Fibroblast of gingiva (primary cell): ENCODE measurements at regions not wholly inside any gene's neighbourhood (a gene's known extent, or its start where the extent isn't known, plus 50 kb on each side); places are given as distances from the start of the nearest gene placed in this dataset.

Experiments
- DNase-seq: peaks from one replicate; pipeline ENCODE4 v3.0.0-alpha.2; 2011; ENCODE audit warnings: low read depth

GRCh38 chr11:95514416-95515110 is 275.0 kb downstream of the FAM76B start:
- DNase-seq = no peak

- DNase-seq = peak; percentile 97
These were observed 276.9 kb downstream of the FAM76B start for GRCh38 chr11:95512682-95513081.

GRCh38 chr11:95512177-95512576 is 277.4 kb downstream of the FAM76B start:
- DNase-seq = peak; percentile 98

GRCh38 chr11:95508219-95508890 is 277.4 kb upstream of the SESN3 start:
- DNase-seq = peak; percentile 57

GRCh38 chr11:95507794-95508193 is 276.8 kb upstream of the SESN3 start:
- no peak for DNase-seq

GRCh38 chr11:95506777-95507176 is 275.8 kb upstream of the SESN3 start:
- no peak for DNase-seq

- peak; percentile 84 for DNase-seq
These were observed 275.0 kb upstream of the SESN3 start for GRCh38 chr11:95505927-95506426.

- DNase-seq = peak; percentile 92
These were observed 272.0 kb upstream of the SESN3 start for GRCh38 chr11:95503047-95503446.

GRCh38 chr11:95502522-95502921 is 271.5 kb upstream of the SESN3 start:
- DNase-seq = no peak

GRCh38 chr11:95501761-95502266 is 270.8 kb upstream of the SESN3 start:
- DNase-seq = no peak

GRCh38 chr11:95500466-95500865 is 269.5 kb upstream of the SESN3 start:
- DNase-seq = no peak

GRCh38 chr11:95499516-95500135 is 268.6 kb upstream of the SESN3 start:
- no peak for DNase-seq

GRCh38 chr11:95498722-95499425 is 267.9 kb upstream of the SESN3 start:
- DNase-seq = no peak

- DNase-seq = no peak
These were observed 265.9 kb upstream of the SESN3 start for GRCh38 chr11:95496901-95497300.

GRCh38 chr11:95495706-95496105 is 264.7 kb upstream of the SESN3 start:
- DNase-seq = no peak

- DNase-seq = no peak
These were observed 263.9 kb upstream of the SESN3 start for GRCh38 chr11:95494856-95495255.

- DNase-seq = no peak
These were observed 263.2 kb upstream of the SESN3 start for GRCh38 chr11:95494167-95494566.

GRCh38 chr11:95490625-95491024 is 259.6 kb upstream of the SESN3 start:
- no peak for DNase-seq

GRCh38 chr11:95487938-95488337 is 256.9 kb upstream of the SESN3 start:
- no peak for DNase-seq

GRCh38 chr11:95487391-95487790 is 256.4 kb upstream of the SESN3 start:
- DNase-seq = no peak

GRCh38 chr11:95486979-95487378 is 256.0 kb upstream of the SESN3 start:
- no peak for DNase-seq

GRCh38 chr11:95486466-95486865 is 255.5 kb upstream of the SESN3 start:
- no peak for DNase-seq
